HG02759 (cell line): ENCODE measurements at regions not wholly inside any gene's neighbourhood (a gene's known extent, or its start where the extent isn't known, plus 50 kb on each side); places are given as distances from the start of the nearest gene placed in this dataset.

Experiments
- ATAC-seq: cut with Tn5 transposase; IDR thresholded peaks from one replicate; pipeline ENCODE4 v1.9.1; 2021; ENCODE audit warnings: mild to moderate bottlenecking, moderate library complexity; ENCODE audit not compliant: unreplicated experiment

DNA sequence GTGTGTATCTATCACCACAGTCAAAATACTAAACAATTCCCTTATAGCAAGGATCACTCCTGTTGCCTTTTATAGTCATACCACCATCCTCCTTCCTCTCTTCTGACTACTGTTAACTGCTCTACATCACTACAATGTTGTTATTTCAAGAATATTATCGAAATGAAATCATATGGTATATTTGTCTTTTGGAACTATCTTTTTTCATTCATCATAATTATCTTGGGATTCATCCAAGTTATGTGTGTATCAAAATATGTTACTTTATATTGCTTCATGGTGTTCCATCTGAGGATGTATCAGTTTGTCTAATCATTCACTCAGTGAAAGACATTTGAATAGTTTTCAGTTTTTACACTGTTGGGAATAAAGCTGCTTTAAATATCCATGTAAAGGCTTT is 1423.0 kb upstream of the PIK3C3 start:
- ATAC-seq: no peak

DNA sequence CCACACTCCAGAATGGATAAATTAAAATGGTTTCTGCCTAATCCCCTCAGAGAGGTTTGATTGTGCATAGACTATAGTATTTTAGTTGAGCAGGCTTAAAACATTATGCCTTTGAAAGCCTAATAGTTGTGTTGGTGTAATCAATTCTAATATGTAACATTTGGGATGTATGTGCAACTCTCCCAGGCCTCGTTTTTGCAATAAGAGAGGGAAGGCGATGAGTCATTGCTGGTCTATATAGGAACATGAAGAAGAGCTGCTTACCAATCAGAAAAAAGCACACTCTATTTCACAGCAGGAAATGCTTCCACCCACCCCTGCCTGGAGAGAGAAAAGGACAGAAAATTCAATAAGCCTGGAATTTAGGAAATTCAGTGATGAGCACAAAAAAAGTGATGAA is 1424.0 kb upstream of the PIK3C3 start:
- no peak for ATAC-seq

DNA sequence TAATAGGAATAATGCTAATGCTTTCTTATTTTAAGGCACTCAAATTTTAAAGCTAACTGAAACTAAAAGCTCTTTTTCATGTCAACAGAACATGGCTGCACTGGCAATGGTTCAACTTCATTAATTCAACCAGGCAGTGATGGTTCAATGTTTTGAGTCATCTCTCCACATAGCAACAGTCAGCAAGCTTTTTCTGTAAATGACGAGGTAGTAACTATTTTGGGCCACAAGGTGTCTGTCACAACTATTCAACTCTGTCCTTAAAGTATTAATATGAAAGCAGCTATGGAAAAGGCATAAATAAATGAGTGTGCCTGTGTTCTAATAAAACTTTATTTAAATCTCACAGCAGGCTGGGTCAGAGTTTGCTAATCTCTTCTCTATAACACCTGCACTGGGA is 1425.6 kb upstream of the PIK3C3 start:
- ATAC-seq: no peak

- ATAC-seq: no peak
These were observed 1430.2 kb upstream of the PIK3C3 start for GRCh38 chr18:40524881-40525280.

- ATAC-seq: no peak
These were observed 1431.7 kb upstream of the PIK3C3 start for GRCh38 chr18:40523287-40523686.

GRCh38 chr18:40501026-40501425 is 1454.0 kb upstream of the PIK3C3 start:
- ATAC-seq: no peak

DNA sequence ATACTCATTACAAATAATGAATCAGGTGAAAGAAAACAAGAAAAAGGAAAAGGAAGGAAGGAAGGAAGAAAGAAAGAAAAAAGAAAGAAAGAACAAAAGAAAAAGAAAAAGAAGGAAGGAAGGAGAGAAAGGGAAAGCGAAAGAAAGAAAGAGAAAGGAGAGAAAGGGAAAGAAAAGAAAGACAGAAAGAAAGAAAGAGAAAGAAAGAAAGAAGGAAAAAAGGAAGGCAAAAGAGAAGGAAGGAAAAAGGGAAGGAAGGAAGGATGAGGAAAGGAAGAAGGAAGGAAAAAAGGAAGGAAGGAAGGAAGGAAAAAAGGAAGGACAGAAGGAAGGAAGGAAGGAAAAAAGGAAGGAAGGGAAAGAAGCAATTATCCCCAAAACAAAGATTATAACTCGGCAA is 1460.4 kb upstream of the PIK3C3 start:
- no peak for ATAC-seq

DNA sequence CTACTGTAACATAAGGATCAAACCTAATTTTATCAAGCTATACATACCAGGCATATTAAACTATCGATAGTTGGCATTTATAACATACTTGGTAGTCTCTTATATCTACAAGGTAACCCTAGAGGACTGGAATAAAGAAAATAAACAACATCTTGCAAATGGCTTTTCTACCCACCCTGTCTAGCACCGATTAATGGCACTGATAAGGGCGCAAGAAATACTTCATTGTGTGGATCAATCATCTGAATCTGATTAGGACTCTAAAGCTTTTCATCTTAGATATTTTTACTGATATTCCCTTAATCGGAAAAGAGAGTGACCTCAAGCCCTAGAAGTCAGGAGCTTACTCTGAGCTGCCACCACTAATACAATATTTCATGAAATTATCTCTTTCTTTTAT is 1461.7 kb upstream of the PIK3C3 start:
- ATAC-seq: no peak

GRCh38 chr18:40489301-40489700 is 1465.7 kb upstream of the PIK3C3 start:
- ATAC-seq: no peak

DNA sequence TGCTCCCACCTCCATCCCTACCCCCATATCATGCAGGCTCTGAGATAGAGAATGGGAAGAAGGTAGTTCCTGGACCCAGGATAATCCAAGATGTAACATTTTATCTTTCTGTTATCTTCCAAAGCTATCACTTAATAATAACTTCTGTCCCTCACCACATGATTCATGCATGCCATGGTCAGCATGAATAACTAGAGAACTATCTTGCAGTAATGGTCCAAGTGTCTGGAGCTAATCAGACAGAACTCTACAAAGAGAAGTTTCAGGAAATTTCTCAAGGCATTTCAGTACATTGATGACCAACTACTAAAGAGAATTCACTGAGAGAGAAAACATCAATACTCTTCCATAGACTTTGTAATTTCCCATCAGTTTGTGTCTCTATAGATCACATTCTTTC is 1469.7 kb upstream of the PIK3C3 start:
- ATAC-seq: no peak

DNA sequence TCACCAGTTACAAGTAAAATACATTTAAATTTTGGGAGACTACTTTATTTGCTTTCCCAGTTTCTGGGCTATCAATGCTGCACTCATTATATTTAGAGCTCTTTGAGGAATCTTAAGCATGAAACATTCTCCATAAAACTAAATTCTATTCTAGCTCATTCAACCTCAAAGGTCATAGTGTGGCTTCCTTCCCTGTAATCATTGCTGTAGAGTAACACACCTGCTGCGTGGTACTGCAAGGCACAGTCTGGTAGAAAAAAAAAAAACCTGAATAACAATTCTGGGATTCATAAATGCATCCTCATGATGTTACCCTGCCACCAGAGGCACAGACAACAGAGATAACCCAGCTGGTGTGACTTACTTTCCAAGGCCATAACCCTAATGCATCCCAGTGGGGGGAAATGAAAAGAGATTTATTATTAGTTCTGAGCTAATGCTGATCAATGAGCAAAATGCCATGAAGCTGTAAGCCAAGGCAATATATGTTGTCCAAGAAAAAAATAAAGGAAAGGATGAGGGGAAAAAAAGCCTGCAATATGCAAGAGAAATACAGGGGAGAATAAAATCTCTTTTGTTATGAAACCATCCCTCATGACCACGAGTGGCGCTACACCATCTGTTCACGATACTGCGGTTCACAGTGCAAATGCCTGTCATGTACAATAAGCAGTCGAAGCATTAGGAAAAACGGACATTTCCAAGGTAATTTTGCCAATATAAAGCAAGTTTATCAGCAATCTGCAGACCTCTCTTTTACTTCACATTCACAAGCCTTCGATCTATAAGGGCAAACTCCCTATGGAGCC is 1481.6 kb upstream of the PIK3C3 start:
- ATAC-seq: no peak

DNA sequence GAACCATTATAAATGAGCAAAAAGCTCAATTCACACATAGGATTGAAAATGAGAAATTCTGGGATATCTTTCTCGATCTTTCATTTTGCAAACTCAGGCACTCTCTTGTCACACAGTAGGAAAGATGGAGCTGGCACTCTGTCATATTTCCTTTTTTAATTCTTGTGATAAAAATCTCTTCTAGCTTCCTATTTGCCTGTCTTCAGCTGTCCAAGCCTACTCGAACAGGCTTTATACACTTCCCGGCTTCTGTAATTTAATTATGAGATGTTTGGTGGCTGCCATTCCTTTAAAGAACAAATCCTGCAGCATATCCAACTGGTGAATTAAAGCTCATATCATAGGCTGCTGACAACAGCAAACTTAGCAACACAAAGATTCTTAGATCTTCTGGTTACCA is 1484.3 kb upstream of the PIK3C3 start:
- ATAC-seq: no peak

DNA sequence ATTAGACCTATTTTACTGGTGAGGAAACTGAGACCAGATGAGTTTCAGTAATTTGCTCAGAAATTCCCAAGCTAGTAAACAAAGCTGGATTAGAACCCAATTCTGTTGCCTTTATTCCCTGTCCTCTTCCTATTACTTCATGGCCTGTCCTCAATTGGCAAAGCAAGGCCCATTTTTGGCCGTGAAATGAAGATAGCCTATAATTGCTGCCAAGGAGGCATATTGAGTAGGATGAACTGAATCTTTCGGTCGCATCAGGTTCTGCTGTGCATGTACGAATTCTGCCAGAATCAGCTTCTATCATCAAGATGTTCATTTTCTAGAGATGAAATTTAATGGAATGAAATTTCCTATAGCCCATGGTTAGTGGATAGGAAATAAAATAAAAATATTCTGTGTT is 1485.2 kb upstream of the PIK3C3 start:
- ATAC-seq: no peak

DNA sequence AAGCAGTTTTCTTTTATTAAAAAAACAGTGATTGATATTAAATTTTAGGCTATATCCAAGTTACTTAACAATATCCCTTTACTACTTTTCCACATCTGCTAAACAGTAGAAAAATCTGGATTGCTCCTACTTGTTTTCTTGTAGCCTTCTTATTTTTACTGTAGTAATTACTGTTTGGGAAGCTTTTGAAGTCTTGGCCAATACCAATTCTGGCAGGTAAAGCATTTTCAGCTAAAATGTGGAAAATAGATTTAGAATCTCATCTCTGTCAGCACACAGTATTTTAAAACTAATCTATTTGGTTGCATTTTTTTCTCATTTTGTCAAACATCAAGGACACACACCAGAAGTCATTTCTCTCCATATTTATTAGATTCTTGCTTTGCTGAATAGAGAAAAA is 1485.7 kb upstream of the PIK3C3 start:
- no peak for ATAC-seq

- no peak for ATAC-seq
These were observed 1491.0 kb upstream of the PIK3C3 start for GRCh38 chr18:40464032-40464431.

- ATAC-seq: no peak
These were observed 1501.1 kb upstream of the PIK3C3 start for GRCh38 chr18:40453903-40454302.

DNA sequence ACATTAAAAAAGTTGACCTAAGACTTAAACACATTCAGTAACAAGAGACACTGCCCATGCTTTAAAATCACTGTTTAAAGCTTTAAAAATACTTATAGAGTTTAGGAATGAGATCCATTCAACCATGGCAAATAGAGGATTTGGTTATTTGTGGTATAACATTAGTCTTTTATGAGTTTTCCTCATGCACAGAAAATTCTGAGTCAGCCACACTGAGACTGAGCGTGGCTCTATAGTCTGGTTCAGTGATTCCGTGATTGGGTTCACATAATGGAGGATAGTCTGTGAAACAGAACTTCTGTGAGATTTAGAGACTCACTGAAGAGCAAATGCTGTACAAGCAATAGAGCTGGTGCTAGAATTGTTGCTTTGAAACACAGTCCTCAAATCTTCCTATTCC is 1502.4 kb upstream of the PIK3C3 start:
- no peak for ATAC-seq

- ATAC-seq: no peak
These were observed 1504.3 kb upstream of the PIK3C3 start for GRCh38 chr18:40450751-40451150.

DNA sequence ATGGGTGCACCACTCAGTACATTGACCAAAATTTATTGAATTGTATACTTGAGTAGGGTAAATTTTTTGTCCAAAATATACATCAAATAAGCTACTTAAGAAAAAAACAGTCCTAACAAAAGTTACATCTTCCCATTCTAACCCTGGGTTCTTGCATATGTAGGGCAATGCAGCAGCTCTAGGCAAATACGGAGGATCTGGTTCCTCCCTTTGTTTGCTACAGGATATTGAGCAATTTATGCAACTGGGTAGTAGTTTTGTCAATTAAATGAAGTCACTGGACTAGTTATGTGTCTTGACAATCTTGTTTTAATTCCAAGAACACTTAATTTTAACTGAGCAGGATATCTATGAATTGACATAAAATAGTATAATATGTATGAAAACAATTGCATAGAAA is 1507.2 kb upstream of the PIK3C3 start:
- no peak for ATAC-seq

GRCh38 chr18:40440088-40440487 is 1514.9 kb upstream of the PIK3C3 start:
- no peak for ATAC-seq

DNA sequence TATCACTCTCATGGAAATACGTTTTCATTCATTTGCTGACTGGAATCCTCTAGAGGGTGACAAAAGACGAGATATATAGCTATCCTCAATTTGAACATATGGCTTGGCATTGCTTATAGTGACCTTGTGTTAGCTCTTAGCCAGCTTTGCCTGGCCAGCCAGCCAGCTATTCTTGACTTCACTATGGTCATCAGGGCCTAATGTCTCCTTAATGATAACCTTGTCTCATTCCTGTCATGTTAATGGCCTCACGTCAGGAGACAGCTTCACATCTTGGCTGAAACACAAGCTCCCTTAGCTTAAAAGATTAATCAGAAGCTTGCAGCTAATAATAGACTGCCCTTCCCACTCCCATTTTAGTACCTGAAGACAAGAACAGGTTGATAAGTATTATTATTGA is 1517.5 kb upstream of the PIK3C3 start:
- ATAC-seq: no peak

- no peak for ATAC-seq
These were observed 1523.7 kb upstream of the PIK3C3 start for GRCh38 chr18:40431071-40431985.
